ENCODE measurements at regions not wholly inside any gene's neighbourhood (a gene's known extent, or its start where the extent isn't known, plus 50 kb on each side); places are given as distances from the start of the nearest gene placed in this dataset. TPM values are rescaled to one million over a fixed set of nuclear protein-coding genes. Genes with fewer than 3 reads are reported as not detected.
A peak's percentile ranks its signal among the peaks of the same experiment; 100 is the strongest.

DNA sequence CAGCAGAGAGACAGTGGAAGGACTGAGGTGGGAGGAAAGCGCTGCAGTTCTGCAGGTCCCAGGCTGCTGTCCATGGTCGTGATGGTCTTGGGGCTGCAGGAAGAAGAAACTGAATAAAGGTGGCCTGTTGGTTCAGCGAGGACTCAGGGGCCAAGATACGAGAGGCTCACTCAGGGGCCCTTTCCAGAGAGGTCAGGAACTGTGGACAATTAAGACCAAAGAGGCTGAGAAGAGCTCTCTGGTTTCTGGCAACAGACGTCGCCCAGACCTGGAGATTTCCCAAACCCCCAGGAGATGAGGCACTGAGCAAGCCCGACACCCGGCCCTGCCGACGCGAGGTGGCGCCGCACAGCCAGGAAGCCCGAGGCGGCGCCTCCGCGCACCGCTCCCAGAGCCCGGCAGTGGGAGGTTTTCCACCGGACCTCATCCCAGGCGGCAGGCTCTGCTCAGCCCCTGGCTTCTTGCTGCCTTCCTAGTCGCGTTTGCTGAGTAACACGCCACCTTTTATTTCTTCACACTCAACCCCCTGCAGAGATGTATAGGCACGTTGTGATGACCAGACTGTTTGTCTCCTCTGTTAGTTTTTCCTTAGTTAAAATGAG, 56.4 kb upstream of the ARRDC4 start:
- peak; percentile 75 to 86 (median 82) for DNase-seq
- H3K4me1 ChIP-seq (ENCODE audit: control insufficient read depth in 5 of 5, insufficient read depth in 5 of 5, low read length in 5 of 5), result peaks cover 0 to 4% (median 0%) of the 10 kb centered on the region in 5 donors
- H3K9me3 ChIP-seq (ENCODE audit: control insufficient read depth in 4 of 4, insufficient read depth in 3 of 4, low read length in 3 of 4), result no peaks in the 10 kb centered on the region
- no peaks in the 10 kb centered on the region for H3K36me3 ChIP-seq (ENCODE audit: control insufficient read depth in 4 of 4, insufficient read depth in 4 of 4, low read length in 4 of 4)
- WGBS, 2 donors, result 1 to 3% methylated on average over 25 to 26 of the region's 26 CpGs
- ATAC-seq (ENCODE audit: insufficient read depth, low FRiP score), result peak; percentile 68
- H3K27me3 ChIP-seq (ENCODE audit: control insufficient read depth in 3 of 3, insufficient read depth in 3 of 3, low read length in 2 of 3), result peaks cover 0 to 17% (median 17%) of the 10 kb centered on the region in 3 donors
- no peak overlapping the region for H3K4me3 ChIP-seq
- H3K9ac ChIP-seq (ENCODE audit: insufficient read depth in 1 of 2, low read length in 2 of 2), result no peak overlapping the region
- no peak overlapping the region for H3K27ac ChIP-seq (ENCODE audit: low read depth in 1 of 2, low read length in 1 of 2)
- TF ChIP-seq, protein P1, sequence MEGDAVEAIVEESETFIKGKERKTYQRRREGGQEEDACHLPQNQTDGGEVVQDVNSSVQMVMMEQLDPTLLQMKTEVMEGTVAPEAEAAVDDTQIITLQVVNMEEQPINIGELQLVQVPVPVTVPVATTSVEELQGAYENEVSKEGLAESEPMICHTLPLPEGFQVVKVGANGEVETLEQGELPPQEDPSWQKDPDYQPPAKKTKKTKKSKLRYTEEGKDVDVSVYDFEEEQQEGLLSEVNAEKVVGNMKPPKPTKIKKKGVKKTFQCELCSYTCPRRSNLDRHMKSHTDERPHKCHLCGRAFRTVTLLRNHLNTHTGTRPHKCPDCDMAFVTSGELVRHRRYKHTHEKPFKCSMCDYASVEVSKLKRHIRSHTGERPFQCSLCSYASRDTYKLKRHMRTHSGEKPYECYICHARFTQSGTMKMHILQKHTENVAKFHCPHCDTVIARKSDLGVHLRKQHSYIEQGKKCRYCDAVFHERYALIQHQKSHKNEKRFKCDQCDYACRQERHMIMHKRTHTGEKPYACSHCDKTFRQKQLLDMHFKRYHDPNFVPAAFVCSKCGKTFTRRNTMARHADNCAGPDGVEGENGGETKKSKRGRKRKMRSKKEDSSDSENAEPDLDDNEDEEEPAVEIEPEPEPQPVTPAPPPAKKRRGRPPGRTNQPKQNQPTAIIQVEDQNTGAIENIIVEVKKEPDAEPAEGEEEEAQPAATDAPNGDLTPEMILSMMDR (IDR thresholded peaks at IDR 0.05; ENCODE audit: control extremely low read depth, extremely low read depth), result peak; percentile 28

DNA sequence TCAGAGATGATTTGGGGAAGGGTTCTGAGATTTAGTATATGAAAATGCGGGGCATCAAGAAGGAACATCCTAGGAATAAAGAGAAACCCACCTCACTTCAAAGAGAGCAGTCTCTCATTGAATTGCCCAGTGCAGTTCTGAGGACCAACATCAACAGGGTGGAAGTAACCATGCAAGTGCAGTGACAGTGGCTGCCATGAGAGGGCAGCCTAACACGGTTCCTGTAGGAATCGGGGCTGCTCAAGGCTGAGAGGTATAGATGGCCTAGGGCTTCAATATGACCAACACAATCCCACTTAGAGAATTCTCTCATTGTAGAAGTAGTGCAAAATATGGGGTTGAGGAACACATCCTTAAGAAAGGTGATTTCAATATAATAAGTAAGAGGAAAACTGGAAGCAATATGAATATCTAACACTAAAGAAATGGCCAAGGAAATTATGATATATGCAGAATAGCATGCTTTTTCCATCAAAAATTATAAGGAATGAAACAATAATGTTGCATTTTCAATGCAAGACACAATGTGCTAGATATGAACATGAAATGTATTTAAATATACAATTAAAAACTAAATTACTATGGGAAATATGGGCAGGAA, 51.1 kb upstream of the ARRDC4 start:
- no peaks in the 10 kb centered on the region for H3K36me3 ChIP-seq (ENCODE audit: control insufficient read depth in 4 of 4, insufficient read depth in 4 of 4, low read length in 4 of 4)
- H3K9ac ChIP-seq (ENCODE audit: insufficient read depth in 1 of 2, low read length in 2 of 2), result no peak overlapping the region
- 2 to 3% methylated on average over 3 of the region's 3 CpGs for WGBS, 2 donors
- ATAC-seq (ENCODE audit: insufficient read depth, low FRiP score) (no peak), DNase-seq (peak; percentile 64 to 74 (median 67))
- H3K27ac ChIP-seq (ENCODE audit: low read depth in 1 of 2, low read length in 1 of 2), result no peak overlapping the region
- TF ChIP-seq, protein P1 (IDR thresholded peaks at IDR 0.05; ENCODE audit: control extremely low read depth, extremely low read depth), result peak; percentile 81
- H3K9me3 ChIP-seq (ENCODE audit: control insufficient read depth in 4 of 4, insufficient read depth in 3 of 4, low read length in 3 of 4), result no peaks in the 10 kb centered on the region
- H3K4me3 ChIP-seq, result no peak overlapping the region
- no peaks in the 10 kb centered on the region for H3K4me1 ChIP-seq (ENCODE audit: control insufficient read depth in 5 of 5, insufficient read depth in 5 of 5, low read length in 5 of 5)
- peaks cover 0 to 23% (median 10%) of the 10 kb centered on the region in 3 donors for H3K27me3 ChIP-seq (ENCODE audit: control insufficient read depth in 3 of 3, insufficient read depth in 3 of 3, low read length in 2 of 3)

Small RNA genes lying in the stretch of these regions (small RNA-seq; reads per million reads assigned to genes)
- gene AC110588.1 (ENCODE audit: low replicate concordance) (not detected), gene RF00017 (ENCODE audit: low replicate concordance) (not detected), gene RNA5SP401 (ENCODE audit: low replicate concordance) (not detected)

Measured in lung (tissue), 12 donors.